ENCODE measurements at regions not wholly inside any gene's neighbourhood (a gene's known extent, or its start where the extent isn't known, plus 50 kb on each side); places are given as distances from the start of the nearest gene placed in this dataset.
"Not testable (repeated sequence)": the region's sequence is repeated elsewhere in the genome, so short reads cannot be mapped to it uniquely, and the experiment has no call there.

- no peak for DNase-seq (ENCODE audit: low read depth)
These were observed 1010.5 kb upstream of the NOVA1 start for GRCh38 chr14:27608377-27608776.

GRCh38 chr14:27612121-27612520 lies 1014.3 kb upstream of the NOVA1 start:
- no peak for DNase-seq (ENCODE audit: low read depth)

- no peak for DNase-seq (ENCODE audit: low read depth)
These were observed 1015.3 kb upstream of the NOVA1 start for GRCh38 chr14:27613102-27613501.

- DNase-seq (ENCODE audit: low read depth), result no peak
These were observed 1025.9 kb upstream of the NOVA1 start for GRCh38 chr14:27623782-27624181.

GRCh38 chr14:27634056-27634970 lies 1036.5 kb upstream of the NOVA1 start:
- DNase-seq (ENCODE audit: low read depth), result no peak

GRCh38 chr14:27640688-27641087 lies 1042.9 kb upstream of the NOVA1 start:
- DNase-seq (ENCODE audit: low read depth), result not testable (repeated sequence)

GRCh38 chr14:27642251-27642866 lies 1044.5 kb upstream of the NOVA1 start:
- DNase-seq (ENCODE audit: low read depth), result no peak

- no peak for DNase-seq (ENCODE audit: low read depth)
These were observed 1062.8 kb upstream of the NOVA1 start for GRCh38 chr14:27660683-27661082.

- peak; percentile 26 for DNase-seq (ENCODE audit: low read depth)
These were observed 1070.7 kb upstream of the NOVA1 start for GRCh38 chr14:27668531-27668930.

- DNase-seq (ENCODE audit: low read depth), result peak; percentile 28
These were observed 1074.2 kb upstream of the NOVA1 start for GRCh38 chr14:27672047-27672446.

GRCh38 chr14:27672811-27673737 lies 1075.2 kb upstream of the NOVA1 start:
- peak; percentile 3 for DNase-seq (ENCODE audit: low read depth)

- no peak for DNase-seq (ENCODE audit: low read depth)
These were observed 1080.5 kb upstream of the FOXG1 start for GRCh38 chr14:27686137-27686536.

- DNase-seq (ENCODE audit: low read depth), result no peak
These were observed 1077.6 kb upstream of the FOXG1 start for GRCh38 chr14:27688841-27689444.

GRCh38 chr14:27712364-27712763 lies 1054.2 kb upstream of the FOXG1 start:
- DNase-seq (ENCODE audit: low read depth), result no peak

GRCh38 chr14:27715561-27715960 lies 1051.0 kb upstream of the FOXG1 start:
- DNase-seq (ENCODE audit: low read depth), result no peak

- DNase-seq (ENCODE audit: low read depth), result no peak
These were observed 1044.8 kb upstream of the FOXG1 start for GRCh38 chr14:27721760-27722159.

- DNase-seq (ENCODE audit: low read depth), result no peak
These were observed 1041.1 kb upstream of the FOXG1 start for GRCh38 chr14:27725482-27725881.

GRCh38 chr14:27727251-27727770 lies 1039.3 kb upstream of the FOXG1 start:
- no peak for DNase-seq (ENCODE audit: low read depth)

GRCh38 chr14:27730204-27730603 lies 1036.4 kb upstream of the FOXG1 start:
- DNase-seq (ENCODE audit: low read depth), result no peak

- DNase-seq (ENCODE audit: low read depth), result no peak
These were observed 1026.9 kb upstream of the FOXG1 start for GRCh38 chr14:27739657-27740156.

- DNase-seq (ENCODE audit: low read depth), result no peak
These were observed 1016.5 kb upstream of the FOXG1 start for GRCh38 chr14:27750114-27750513.
